CD4-positive, CD25-positive, alpha-beta regulatory T cell (primary cell): ENCODE measurements at regions not wholly inside any gene's neighbourhood (a gene's known extent, or its start where the extent isn't known, plus 50 kb on each side); places are given as distances from the start of the nearest gene placed in this dataset.
"Not testable (repeated sequence)": the region's sequence is repeated elsewhere in the genome, so short reads cannot be mapped to it uniquely, and the experiment has no call there.

Experiments used
- ATAC-seq, 2 donors: fragments of 150-1000 bp; cut with Tn5 transposase; one replicate each; pipeline ENCODE4 v1.10.0; 2021; ENCODE audit warnings: low read depth in 2 of 2, moderate number of reproducible peaks in 2 of 2, moderate library complexity in 1 of 2
- DNase-seq, 3 donors: peaks; one replicate each; pipeline versions ENCODE4 v3.0.0 to v3.0.0-alpha.2; 2012 to 2022; ENCODE audit warnings: mixed read lengths in 1 of 3
- H3K27ac ChIP-seq: one replicate; pipeline ENCODE4 v1.7.0; 2013; ENCODE audit warnings: mild to moderate bottlenecking, low read length; ENCODE audit not compliant: insufficient read depth, poor library complexity, severe bottlenecking
- H3K27me3 ChIP-seq: one replicate; pipeline ENCODE4 v1.7.0; 2013; ENCODE audit warnings: low read length; ENCODE audit not compliant: control insufficient read depth, insufficient read depth
- H3K36me3 ChIP-seq: one replicate; pipeline ENCODE4 v1.7.0; 2013; ENCODE audit warnings: mild to moderate bottlenecking, low read length, moderate library complexity; ENCODE audit not compliant: control insufficient read depth, insufficient read depth
- H3K4me1 ChIP-seq: 2 replicates; pipeline ENCODE4 v1.7.0; 2013; ENCODE audit warnings: mild to moderate bottlenecking, low read length; ENCODE audit not compliant: insufficient read depth, control insufficient read depth, poor library complexity, severe bottlenecking
- H3K4me3 ChIP-seq: one replicate; pipeline ENCODE4 v1.7.0; 2013; ENCODE audit warnings: low read depth, mild to moderate bottlenecking, low read length, moderate library complexity
- H3K9me3 ChIP-seq, 2 experiments: 1 replicate in 1 of 2; 2 replicates in 1 of 2; pipeline ENCODE4 v1.7.0; 2013; ENCODE audit warnings: low read length in 2 of 2, mild to moderate bottlenecking in 1 of 2, moderate library complexity in 1 of 2; ENCODE audit not compliant: control insufficient read depth in 2 of 2
- H3K27ac Mint-ChIP-seq, 3 donors: one replicate each; pipeline ENCODE4 v1.8.0; 2020 to 2022; ENCODE audit warnings: mild to moderate bottlenecking in 3 of 3, mixed read lengths in 3 of 3, moderate library complexity in 2 of 3
- H3K27me3 Mint-ChIP-seq: one replicate; pipeline ENCODE4 v1.8.0; 2022; ENCODE audit warnings: mild to moderate bottlenecking, mixed read lengths
- H3K36me3 Mint-ChIP-seq: one replicate; pipeline ENCODE4 v1.8.0; 2020; ENCODE audit warnings: mixed read lengths
- H3K4me1 Mint-ChIP-seq, 4 donors: one replicate each; pipeline ENCODE4 v1.8.0; 2020 to 2022; ENCODE audit warnings: mixed read lengths in 4 of 4, mild to moderate bottlenecking in 1 of 4
- H3K4me3 Mint-ChIP-seq, 4 donors: one replicate each; pipeline ENCODE4 v1.8.0; 2020 to 2022; ENCODE audit warnings: mild to moderate bottlenecking in 4 of 4, mixed read lengths in 4 of 4, moderate library complexity in 3 of 4
- H3K9me3 Mint-ChIP-seq, 7 donors: one replicate each; pipeline ENCODE4 v1.8.0; 2020 to 2022; ENCODE audit warnings: mixed read lengths in 7 of 7, mild to moderate bottlenecking in 3 of 7, moderate library complexity in 2 of 7

- no peak overlapping the region for H3K4me3 Mint-ChIP-seq
Measured at GRCh38 chr1:19024532-19024931, 68.1 kb upstream of the IFFO2 start.

GRCh38 chr1:19023787-19024186 lies 67.3 kb upstream of the IFFO2 start:
- Mint-ChIP-seq H3K9me3 (peaks cover 0 to 12% (median 2%) of the 10 kb centered on the region in 7 donors), H3K36me3 (no peaks in the 10 kb centered on the region), H3K4me3 (no peak overlapping the region), H3K27me3 (peaks cover 33% of the 10 kb centered on the region), H3K27ac (no peak overlapping the region), H3K4me1 (peaks cover 0 to 4% (median 2%) of the 10 kb centered on the region in 4 donors)
- no peak for DNase-seq
- no peak overlapping the region for H3K27ac ChIP-seq
- no peaks in the 10 kb centered on the region for H3K27me3 ChIP-seq
- no peaks in the 10 kb centered on the region for H3K4me1 ChIP-seq
- H3K9me3 ChIP-seq: peaks cover 0 to 7% of the 10 kb centered on the region in 2 experiments
- ATAC-seq: no peak
- no peaks in the 10 kb centered on the region for H3K36me3 ChIP-seq
- no peak overlapping the region for H3K4me3 ChIP-seq

More at GRCh38 chr1:19024532-19024931, 68.1 kb upstream of the IFFO2 start:
- Mint-ChIP-seq H3K27me3 (peaks cover 31% of the 10 kb centered on the region), H3K27ac (no peak overlapping the region), H3K4me1 (peaks cover 0 to 4% (median 2%) of the 10 kb centered on the region in 4 donors), H3K36me3 (no peaks in the 10 kb centered on the region), H3K9me3 (peaks cover 0 to 12% (median 0%) of the 10 kb centered on the region in 7 donors)
- Histone ChIP-seq H3K4me3 (no peak overlapping the region), H3K9me3 (peaks cover 0 to 7% of the 10 kb centered on the region in 2 experiments), H3K36me3 (no peaks in the 10 kb centered on the region), H3K4me1 (no peaks in the 10 kb centered on the region), H3K27me3 (no peaks in the 10 kb centered on the region), H3K27ac (no peak overlapping the region)
- DNase-seq (no peak), ATAC-seq (no peak)

DNA sequence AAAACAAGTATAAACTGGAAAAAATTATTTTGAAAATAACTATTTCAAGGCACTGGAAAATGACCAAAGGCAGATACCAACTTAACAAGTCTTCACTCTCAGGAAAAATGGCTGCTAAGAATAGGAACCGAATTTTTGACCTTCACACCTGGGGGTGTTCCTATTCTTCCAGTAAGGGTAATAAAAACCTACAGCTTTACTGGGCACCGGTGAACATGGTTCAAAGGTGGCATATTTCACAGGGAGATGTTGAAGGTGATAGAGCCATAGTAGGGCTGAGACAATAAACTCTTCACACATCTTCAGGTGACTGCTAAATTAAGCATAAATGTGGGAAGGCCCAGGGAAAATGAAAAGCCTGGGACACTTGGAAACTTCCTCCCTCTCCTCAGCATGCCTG lies 65.4 kb upstream of the IFFO2 start:
- Histone ChIP-seq H3K36me3 (no peaks in the 10 kb centered on the region), H3K4me1 (no peaks in the 10 kb centered on the region), H3K9me3 (peaks cover 0 to 7% of the 10 kb centered on the region in 2 experiments), H3K27ac (no peak overlapping the region), H3K4me3 (no peak overlapping the region), H3K27me3 (no peaks in the 10 kb centered on the region)
- DNase-seq (no peak), ATAC-seq (no peak)
- Mint-ChIP-seq H3K27me3 (peaks cover 33% of the 10 kb centered on the region), H3K36me3 (no peaks in the 10 kb centered on the region), H3K4me1 (no peaks in the 10 kb centered on the region), H3K9me3 (peaks cover 0 to 12% (median 0%) of the 10 kb centered on the region in 7 donors), H3K27ac (no peak overlapping the region), H3K4me3 (no peak overlapping the region)

- H3K36me3 Mint-ChIP-seq, H3K27ac Mint-ChIP-seq, H3K9me3 Mint-ChIP-seq, H3K4me1 ChIP-seq, H3K4me3 Mint-ChIP-seq, H3K4me3 ChIP-seq, H3K27me3 ChIP-seq, ATAC-seq, DNase-seq, H3K4me1 Mint-ChIP-seq, H3K27ac ChIP-seq, H3K36me3 ChIP-seq, H3K9me3 ChIP-seq: not testable (repeated sequence)
- H3K27me3 Mint-ChIP-seq: peaks cover 33% of the 10 kb centered on the region
Measured at GRCh38 chr1:19019288-19019687, 62.8 kb upstream of the IFFO2 start.

DNA sequence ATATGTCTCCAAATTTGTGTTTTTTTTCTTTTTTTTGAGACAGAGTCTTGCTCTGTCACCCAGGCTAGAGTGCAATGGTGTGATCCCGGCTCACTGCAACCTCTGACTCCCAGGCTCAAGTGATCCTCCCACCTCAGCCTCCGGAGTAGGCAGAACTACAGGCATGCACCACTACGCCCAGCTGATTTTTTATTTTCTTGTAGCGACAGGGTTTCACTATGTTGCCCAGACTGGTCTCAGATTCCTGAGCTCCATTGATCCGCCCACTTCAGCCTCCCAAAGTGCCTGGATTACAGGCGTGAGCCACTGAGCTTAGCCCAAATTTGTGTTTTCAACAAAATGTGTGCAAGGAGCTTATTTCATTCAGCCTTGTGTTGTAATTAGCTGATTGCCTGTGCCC lies 59.0 kb upstream of the IFFO2 start:
- H3K27me3 ChIP-seq: no peaks in the 10 kb centered on the region
- no peak for ATAC-seq
- peaks cover 25% of the 10 kb centered on the region for H3K27me3 Mint-ChIP-seq
- no peaks in the 10 kb centered on the region for H3K36me3 Mint-ChIP-seq
- no peak for DNase-seq
- no peaks in the 10 kb centered on the region for H3K36me3 ChIP-seq
- no peak overlapping the region for H3K27ac ChIP-seq
- H3K9me3 Mint-ChIP-seq: peaks cover 0 to 2% (median 0%) of the 10 kb centered on the region in 7 donors
- no peak overlapping the region for H3K27ac Mint-ChIP-seq
- H3K4me3 Mint-ChIP-seq: no peak overlapping the region
- H3K9me3 ChIP-seq: no peaks in the 10 kb centered on the region
- peaks cover 11% of the 10 kb centered on the region for H3K4me1 ChIP-seq
- H3K4me3 ChIP-seq: no peak overlapping the region
- H3K4me1 Mint-ChIP-seq: peaks cover 5 to 17% (median 15%) of the 10 kb centered on the region in 4 donors

DNA sequence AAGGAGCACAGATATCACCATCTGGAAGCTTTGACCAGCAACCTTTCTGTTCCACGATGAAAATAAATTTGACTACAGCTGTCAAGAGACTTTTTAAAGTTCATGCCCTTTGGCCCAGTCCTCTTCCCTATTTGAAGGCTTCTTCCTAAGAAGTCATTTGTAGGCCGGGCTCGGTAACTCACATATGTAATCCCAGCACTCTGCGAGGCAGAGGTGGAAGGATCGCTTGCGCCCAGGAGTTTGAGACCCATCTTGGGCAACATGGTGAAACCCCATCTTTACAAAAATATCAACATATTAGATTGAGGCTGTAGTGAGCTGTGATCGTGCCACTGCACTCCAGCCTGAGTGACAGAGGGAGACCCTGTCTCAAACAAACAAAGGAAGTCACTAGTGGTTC lies 58.3 kb upstream of the IFFO2 start:
- no peaks in the 10 kb centered on the region for H3K36me3 ChIP-seq
- Mint-ChIP-seq H3K9me3 (peaks cover 0 to 2% (median 0%) of the 10 kb centered on the region in 7 donors), H3K4me3 (no peak overlapping the region), H3K4me1 (peaks cover 5 to 24% (median 19%) of the 10 kb centered on the region in 4 donors), H3K36me3 (no peaks in the 10 kb centered on the region), H3K27ac (no peak overlapping the region), H3K27me3 (peaks cover 20% of the 10 kb centered on the region)
- no peak overlapping the region for H3K27ac ChIP-seq
- no peaks in the 10 kb centered on the region for H3K9me3 ChIP-seq
- DNase-seq (no peak), ATAC-seq (no peak)
- H3K27me3 ChIP-seq: no peaks in the 10 kb centered on the region
- H3K4me3 ChIP-seq: no peak overlapping the region
- peaks cover 14% of the 10 kb centered on the region for H3K4me1 ChIP-seq

DNA sequence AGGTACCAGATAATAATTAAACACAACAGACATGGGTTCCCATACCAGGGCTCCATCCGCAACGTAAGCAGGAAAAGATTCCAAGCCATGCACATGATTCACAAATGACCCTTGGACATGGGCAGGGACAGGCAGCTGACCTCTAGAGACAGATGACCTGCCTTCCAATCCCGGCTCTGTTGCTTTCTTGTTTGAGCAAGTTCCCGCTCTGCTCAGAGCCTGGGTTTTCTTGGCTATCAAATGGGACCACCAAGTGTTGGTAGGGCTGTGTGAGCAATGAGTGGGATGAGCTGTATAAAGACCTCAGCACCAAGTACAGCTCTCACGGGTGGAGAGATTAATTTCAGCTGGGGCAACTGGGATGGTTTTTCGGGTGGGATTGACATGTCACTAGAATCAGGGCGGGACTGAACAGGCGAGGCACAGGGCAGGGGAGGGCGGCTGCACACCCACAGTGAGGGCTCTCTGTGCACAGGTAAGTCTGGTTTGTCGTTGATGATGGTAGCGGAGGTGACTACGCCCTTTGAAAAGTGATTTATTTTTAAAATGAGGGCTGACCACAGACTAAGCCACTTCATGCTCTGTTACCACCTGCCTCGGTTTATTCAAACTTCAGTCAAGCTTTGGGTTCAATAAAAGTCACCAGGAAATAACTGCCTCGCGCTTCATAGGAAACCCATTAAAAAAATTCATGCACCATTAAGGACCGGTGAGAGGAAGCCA lies 57.5 kb upstream of the IFFO2 start:
- Histone ChIP-seq H3K27me3 (no peaks in the 10 kb centered on the region), H3K9me3 (no peaks in the 10 kb centered on the region), H3K4me3 (no peak overlapping the region), H3K36me3 (no peaks in the 10 kb centered on the region), H3K4me1 (peaks cover 14% of the 10 kb centered on the region), H3K27ac (no peak overlapping the region)
- ATAC-seq: no peak
- Mint-ChIP-seq H3K27me3 (peaks cover 14% of the 10 kb centered on the region), H3K9me3 (peaks cover 0 to 2% (median 0%) of the 10 kb centered on the region in 7 donors), H3K4me3 (no peak overlapping the region), H3K36me3 (no peaks in the 10 kb centered on the region), H3K27ac (no peak overlapping the region), H3K4me1 (peaks cover 5 to 24% (median 19%) of the 10 kb centered on the region in 4 donors)
- DNase-seq: no peak

DNA sequence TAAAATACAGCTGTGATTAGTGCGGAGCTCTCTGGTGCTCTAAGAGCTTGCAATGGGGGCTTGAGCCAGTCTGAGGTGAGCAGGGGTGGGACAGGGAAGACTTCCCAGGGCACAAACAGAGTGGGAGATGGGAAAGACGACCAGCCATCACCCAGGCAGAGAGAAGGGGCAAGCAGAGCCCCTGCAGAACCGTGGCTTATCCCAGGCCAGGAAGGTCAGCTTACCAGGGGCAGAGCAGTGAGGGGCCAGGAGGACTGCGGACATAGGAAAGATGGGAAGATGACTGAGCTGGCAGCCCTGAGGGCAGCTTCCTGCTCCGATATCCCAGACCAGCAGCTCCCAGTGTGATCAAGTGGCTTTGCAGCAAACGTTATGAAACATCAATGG lies 55.4 kb upstream of the IFFO2 start:
- no peak overlapping the region for H3K27ac ChIP-seq
- no peaks in the 10 kb centered on the region for H3K27me3 ChIP-seq
- H3K36me3 ChIP-seq: no peaks in the 10 kb centered on the region
- H3K27ac Mint-ChIP-seq: peak overlapping the region in 1 of 3 donors; percentile 85
- H3K4me1 Mint-ChIP-seq: peaks cover 5 to 24% (median 19%) of the 10 kb centered on the region in 4 donors
- H3K9me3 Mint-ChIP-seq: no peaks in the 10 kb centered on the region
- H3K36me3 Mint-ChIP-seq: no peaks in the 10 kb centered on the region
- peaks cover 7% of the 10 kb centered on the region for H3K27me3 Mint-ChIP-seq
- H3K9me3 ChIP-seq: no peaks in the 10 kb centered on the region
- peaks cover 14% of the 10 kb centered on the region for H3K4me1 ChIP-seq
- DNase-seq (no peak), ATAC-seq (no peak)
- H3K4me3 ChIP-seq: no peak overlapping the region
- H3K4me3 Mint-ChIP-seq: no peak overlapping the region
